Kidney glomerular epithelial cell (primary cell): ENCODE measurements at regions not wholly inside any gene's neighbourhood (a gene's known extent, or its start where the extent isn't known, plus 50 kb on each side); places are given as distances from the start of the nearest gene placed in this dataset.
"Not testable (repeated sequence)": the region's sequence is repeated elsewhere in the genome, so short reads cannot be mapped to it uniquely, and the experiment has no call there.

Experiments
- DNase-seq: peaks from one replicate; lab custom pipeline; 2025; lab: John Stamatoyannopoulos, UW

GRCh38 chr22:48482771-48483170 is 1344.9 kb downstream of the BRD1 start:
- DNase-seq: no peak

- not testable (repeated sequence) for DNase-seq
Observed at GRCh38 chr22:48482198-48482597, 1345.5 kb downstream of the BRD1 start.

GRCh38 chr22:48481748-48482147 is 1345.9 kb downstream of the BRD1 start:
- no peak for DNase-seq

GRCh38 chr22:48478529-48479265 is 1349.0 kb downstream of the BRD1 start:
- DNase-seq: no peak

DNA sequence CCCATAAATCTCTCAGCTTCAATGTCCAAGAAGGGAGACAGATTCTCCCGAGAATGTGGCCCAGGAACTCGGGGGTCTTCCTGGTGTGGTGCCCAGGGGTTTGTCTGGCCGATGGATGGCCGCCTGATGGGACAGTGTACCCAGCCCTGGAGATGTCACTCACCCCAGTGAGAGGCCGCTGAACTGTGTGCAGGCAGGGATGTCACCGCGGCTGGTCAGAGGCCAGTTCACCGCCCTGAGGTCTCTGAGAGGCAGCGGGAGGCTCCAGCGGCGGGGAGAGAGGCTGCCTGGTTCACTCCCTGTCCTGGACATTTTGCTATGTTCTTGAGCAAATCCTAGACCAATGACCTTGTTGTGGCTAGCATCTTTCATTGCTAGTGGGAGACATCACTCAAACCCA is 1349.5 kb downstream of the BRD1 start:
- DNase-seq: no peak

- DNase-seq: no peak
Observed at GRCh38 chr22:48477031-48477721, 1350.5 kb downstream of the BRD1 start.

GRCh38 chr22:48476577-48476976 is 1351.1 kb downstream of the BRD1 start:
- no peak for DNase-seq

GRCh38 chr22:48475661-48476345 is 1351.9 kb downstream of the BRD1 start:
- no peak for DNase-seq

DNA sequence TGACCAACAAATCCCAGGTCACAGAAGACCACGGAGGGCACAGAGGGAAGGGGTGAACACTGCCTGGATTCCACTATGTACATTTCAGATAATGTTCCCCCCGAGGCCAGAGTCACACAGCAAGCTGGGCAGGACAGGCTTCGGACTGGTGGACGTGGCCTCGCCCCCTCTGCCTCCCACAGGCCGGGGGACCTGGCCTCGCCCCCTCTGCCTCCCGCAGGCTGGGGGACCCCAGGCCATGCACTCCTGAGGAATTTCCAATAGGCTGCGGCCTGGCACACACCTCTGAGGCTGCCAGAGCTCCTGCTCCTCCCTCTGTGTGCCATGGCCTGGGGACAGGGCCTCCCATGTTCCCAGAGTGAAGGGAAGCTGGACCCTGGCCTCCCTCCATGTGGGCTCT is 1352.8 kb downstream of the BRD1 start:
- no peak for DNase-seq

DNA sequence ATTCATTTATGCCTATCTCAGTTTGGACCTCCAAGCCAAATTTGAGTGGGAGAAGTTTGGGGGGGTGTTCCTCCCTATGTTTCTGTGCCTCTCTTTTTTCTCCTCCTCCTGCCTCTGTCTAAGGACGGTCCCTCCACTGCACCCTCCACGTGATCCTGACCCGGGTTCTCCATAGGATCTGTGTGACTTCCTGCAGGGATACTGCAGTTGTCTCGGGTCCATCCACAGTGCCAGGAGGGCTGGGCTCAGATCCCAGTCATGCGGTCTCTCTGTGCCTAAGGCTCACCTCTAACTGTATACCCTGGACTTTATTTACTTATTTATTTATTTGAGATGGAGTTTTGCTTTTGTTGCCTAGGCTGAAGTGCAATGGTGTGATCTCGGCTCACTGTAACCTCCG is 1354.5 kb downstream of the BRD1 start:
- no peak for DNase-seq

DNA sequence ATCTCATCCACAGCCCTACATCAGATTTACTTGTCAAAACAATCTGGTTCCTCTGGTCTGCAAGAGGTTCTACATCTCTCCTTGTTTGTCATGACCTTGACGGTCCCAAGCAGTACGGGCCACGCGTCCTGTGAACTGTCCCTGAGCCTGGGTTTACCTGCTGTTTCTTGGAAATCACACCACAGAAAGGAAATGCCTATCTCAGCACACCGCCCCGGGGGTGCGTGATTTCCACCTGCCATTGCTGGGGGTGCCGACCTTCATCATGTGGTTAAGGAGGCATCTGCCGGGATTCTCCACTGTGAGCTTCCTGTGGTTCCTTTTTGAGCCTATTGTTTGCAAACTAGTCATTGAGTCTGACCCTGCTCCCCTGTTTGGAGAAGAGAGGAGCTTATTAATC is 1363.4 kb downstream of the BRD1 start:
- DNase-seq: no peak

GRCh38 chr22:48459859-48460823 is 1367.5 kb downstream of the BRD1 start:
- no peak for DNase-seq

DNA sequence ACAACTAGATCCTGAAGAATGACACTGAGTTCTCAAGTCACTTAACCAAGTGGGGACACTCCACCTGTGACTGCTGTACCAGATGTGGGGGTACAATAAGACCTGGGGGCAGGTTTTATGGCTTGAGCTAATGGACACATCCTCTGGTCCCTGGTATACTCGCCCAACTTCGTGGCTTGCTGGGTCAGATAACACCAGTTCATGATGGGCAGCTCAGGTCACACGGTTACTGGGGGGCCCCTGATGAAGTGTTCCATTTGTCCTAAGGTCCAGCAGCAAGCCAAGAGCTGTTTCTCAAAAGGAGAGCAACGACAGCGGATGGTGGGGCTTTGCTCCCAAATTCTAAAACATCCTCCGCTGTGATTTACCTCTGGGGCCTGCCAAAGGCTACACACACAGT is 1368.4 kb downstream of the BRD1 start:
- no peak for DNase-seq

- no peak for DNase-seq
Observed at GRCh38 chr22:48456449-48456848, 1371.2 kb downstream of the BRD1 start.

- DNase-seq: no peak
Observed at GRCh38 chr22:48453751-48454485, 1373.8 kb downstream of the BRD1 start.

GRCh38 chr22:48453171-48453570 is 1374.5 kb downstream of the BRD1 start:
- no peak for DNase-seq

DNA sequence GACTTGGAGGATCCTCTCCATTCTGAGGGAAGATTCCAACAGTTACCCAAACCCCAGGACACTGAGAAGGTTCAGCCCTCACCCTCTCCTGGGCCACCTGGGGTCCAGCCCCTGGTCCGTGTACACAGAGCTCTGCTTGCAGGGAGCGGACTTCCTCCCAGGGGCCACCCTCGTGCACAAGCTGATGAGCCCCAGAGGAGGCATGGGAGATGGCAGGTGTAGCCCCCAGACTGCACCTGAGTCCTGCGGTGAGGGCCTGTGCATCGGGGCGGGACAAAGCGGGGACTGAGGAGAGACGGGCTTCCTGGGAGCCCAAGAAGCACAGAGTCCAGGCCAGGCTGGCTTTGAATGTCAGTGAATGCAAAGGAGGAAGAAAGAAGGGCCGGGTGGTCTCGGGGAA is 1374.9 kb downstream of the BRD1 start:
- no peak for DNase-seq

GRCh38 chr22:48451891-48452290 is 1375.8 kb downstream of the BRD1 start:
- no peak for DNase-seq

- no peak for DNase-seq
Observed at GRCh38 chr22:48450188-48450825, 1377.4 kb downstream of the BRD1 start.

DNA sequence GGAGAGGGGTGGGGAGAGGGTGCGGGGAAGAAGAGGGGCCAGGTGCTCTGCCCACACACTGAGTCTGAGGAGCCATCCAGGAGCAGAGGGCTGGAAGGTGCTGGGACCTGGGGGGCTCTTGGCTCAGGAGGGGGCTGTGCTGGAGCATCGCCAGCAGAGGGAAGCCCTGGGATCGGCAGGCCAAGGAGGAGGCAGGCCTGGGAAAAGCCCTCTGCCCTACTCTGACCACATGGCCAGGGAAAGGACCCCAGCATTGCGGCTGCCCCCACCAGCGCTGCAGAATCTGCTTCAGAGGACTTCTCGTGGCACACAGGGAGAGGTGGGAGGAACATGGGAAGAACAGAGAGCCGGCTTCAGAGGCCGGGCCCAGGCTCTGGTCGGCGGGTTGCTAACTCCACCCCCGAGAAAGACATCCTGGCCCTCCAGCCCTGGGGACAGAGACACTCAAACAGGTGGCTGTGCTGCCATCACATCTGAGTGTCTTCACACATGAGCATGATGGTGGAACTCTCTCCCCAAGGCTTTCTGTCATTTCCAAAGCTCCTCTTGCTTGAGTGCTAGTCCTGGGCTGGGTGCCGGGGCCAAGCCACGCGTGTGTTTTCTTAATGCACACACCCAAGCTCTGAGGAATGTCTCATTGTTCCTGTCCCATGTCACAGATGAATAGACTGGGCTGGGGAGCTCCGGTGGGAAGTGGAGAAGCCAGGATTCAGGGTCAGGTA is 1378.0 kb downstream of the BRD1 start:
- no peak for DNase-seq
